ENCODE measurements at regions not wholly inside any gene's neighbourhood (a gene's known extent, or its start where the extent isn't known, plus 50 kb on each side); places are given as distances from the start of the nearest gene placed in this dataset.

DNA sequence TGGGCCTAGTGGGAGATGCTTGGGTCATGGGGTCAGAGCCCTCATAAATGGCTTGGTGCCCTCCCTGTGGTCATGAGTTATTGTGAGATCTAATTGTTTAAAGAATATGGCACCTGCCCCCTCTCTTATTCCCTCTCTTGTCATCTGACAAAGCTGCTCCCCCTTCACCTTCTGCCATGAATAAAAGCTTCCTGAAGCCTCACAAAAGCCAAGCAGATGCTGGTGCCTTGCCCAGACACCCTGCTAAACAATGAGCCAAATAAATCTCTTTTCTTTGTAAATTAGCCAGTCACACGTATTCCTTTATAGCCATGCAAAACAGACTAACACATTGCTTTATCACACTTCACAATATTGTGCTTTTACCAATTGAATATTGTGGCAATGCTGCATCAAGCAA lies 82.8 kb upstream of the PDE4D start:
- TF ChIP-seq EP300 (IDR thresholded peaks at IDR 0.05; ENCODE audit: low read depth in 2 of 2, low read length in 2 of 2) (no peak), EP300 (CRISPR knock-in tag; IDR thresholded peaks at IDR 0.05; ENCODE audit: borderline replicate concordance) (no peak), SP4 (CRISPR knock-in tag; IDR thresholded peaks at IDR 0.05) (no peak), MAFK (conservative IDR thresholded peaks at IDR 0.05 in 1 of 2, IDR thresholded peaks at IDR 0.05 in 1 of 2; ENCODE audit: low read length in 2 of 2) (no peak), SNAPC2 (CRISPR knock-in tag; IDR thresholded peaks at IDR 0.05) (no peak), POLR2A (IDR thresholded peaks at IDR 0.05; ENCODE audit: insufficient read depth in 1 of 2, low read depth in 2 of 2, low read length in 2 of 2) (no peak), FOXA1 (IDR thresholded peaks at IDR 0.05) (no peak), FOXA1 (CRISPR knock-in tag; IDR thresholded peaks at IDR 0.05) (no peak), ZSCAN29 (CRISPR knock-in tag; conservative IDR thresholded peaks at IDR 0.05) (no peak), FOXK2 (IDR thresholded peaks at IDR 0.05) (no peak), NCOA1 (CRISPR knock-in tag; IDR thresholded peaks at IDR 0.05) (no peak)
- TF ChIP-seq, protein P1, sequence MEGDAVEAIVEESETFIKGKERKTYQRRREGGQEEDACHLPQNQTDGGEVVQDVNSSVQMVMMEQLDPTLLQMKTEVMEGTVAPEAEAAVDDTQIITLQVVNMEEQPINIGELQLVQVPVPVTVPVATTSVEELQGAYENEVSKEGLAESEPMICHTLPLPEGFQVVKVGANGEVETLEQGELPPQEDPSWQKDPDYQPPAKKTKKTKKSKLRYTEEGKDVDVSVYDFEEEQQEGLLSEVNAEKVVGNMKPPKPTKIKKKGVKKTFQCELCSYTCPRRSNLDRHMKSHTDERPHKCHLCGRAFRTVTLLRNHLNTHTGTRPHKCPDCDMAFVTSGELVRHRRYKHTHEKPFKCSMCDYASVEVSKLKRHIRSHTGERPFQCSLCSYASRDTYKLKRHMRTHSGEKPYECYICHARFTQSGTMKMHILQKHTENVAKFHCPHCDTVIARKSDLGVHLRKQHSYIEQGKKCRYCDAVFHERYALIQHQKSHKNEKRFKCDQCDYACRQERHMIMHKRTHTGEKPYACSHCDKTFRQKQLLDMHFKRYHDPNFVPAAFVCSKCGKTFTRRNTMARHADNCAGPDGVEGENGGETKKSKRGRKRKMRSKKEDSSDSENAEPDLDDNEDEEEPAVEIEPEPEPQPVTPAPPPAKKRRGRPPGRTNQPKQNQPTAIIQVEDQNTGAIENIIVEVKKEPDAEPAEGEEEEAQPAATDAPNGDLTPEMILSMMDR (CRISPR knock-in tag; IDR thresholded peaks at IDR 0.05): no peak
